Ovary (tissue), 7 donors: ENCODE measurements at regions not wholly inside any gene's neighbourhood (a gene's known extent, or its start where the extent isn't known, plus 50 kb on each side); places are given as distances from the start of the nearest gene placed in this dataset.

Source experiments
- DNase-seq, 5 donors: peaks; one replicate each; pipeline ENCODE4 v3.0.0-alpha.2; 2019 to 2020
- H3K27ac ChIP-seq, 2 donors: fragments of 200-600 bp; one replicate each; pipeline versions ENCODE4 v1.5.1 to v1.8.0; 2019 to 2022
- H3K27me3 ChIP-seq: fragments of 200-600 bp; one replicate; pipeline ENCODE4 v1.8.0; 2022
- H3K36me3 ChIP-seq: fragments of 200-600 bp; sonication (generic); one replicate; pipeline ENCODE4 v1.5.1; 2019
- H3K4me1 ChIP-seq: one replicate; pipeline ENCODE4 v1.8.1; 2013; ENCODE audit warnings: mild to moderate bottlenecking, moderate library complexity; ENCODE audit not compliant: insufficient read depth
- H3K4me3 ChIP-seq: fragments of 200-600 bp; sonication (generic); one replicate; pipeline ENCODE4 v1.5.1; 2017
- H3K9me3 ChIP-seq, 2 donors: fragments of 200-600 bp in 1 of 2; sonication (generic) in 1 of 2; one replicate each; pipeline versions ENCODE4 v1.5.1 to v1.8.1; 2013 to 2019; ENCODE audit warnings: mild to moderate bottlenecking in 1 of 2, moderate library complexity in 1 of 2
- EP300 ChIP-seq: sonication (generic); formaldehyde crosslinking; IDR thresholded peaks from one replicate; pipeline ENCODE4 v1.6.1; 2017; ENCODE audit warnings: antibody characterized with exemption
- POLR2A ChIP-seq: fragments of 450-650 bp; IDR thresholded peaks from one replicate; pipeline ENCODE4 v1.6.1; 2017; ENCODE audit warnings: antibody characterized with exemption, mild to moderate bottlenecking, moderate library complexity
- WGBS, 3 donors: extraction: QIAGEN DNeasy Blood & Tissue Kit in 1 of 3; methylation state at CpG; one replicate each; pipeline versions ENCODE4 v1.1.5 to v1.1.7; 2013 to 2017; 5-methylcytosine and 5-hydroxymethylcytosine counted together
- intact Hi-C, 4 donors: fragments of 100-400 bp; cut with DNase I; formaldehyde crosslinking; loops; one replicate each; pipeline versions ENCODE4 v1.11.0 to v1.15.1; 2022 to 2023
- TF ChIP-seq, protein P1 (sequence below), 3 donors: fragments of 450-650 bp in 2 of 3; fragments of 200-600 bp in 1 of 3; IDR thresholded peaks; one replicate each; pipeline versions ENCODE4 v1.5.1 to v1.8.0; 2016 to 2022; ENCODE audit warnings: antibody characterized with exemption in 3 of 3, mild to moderate bottlenecking in 1 of 3
- donor health status: DM: no; HTN: no; CAD: no; lungs with moderate emphysema.
- donor health status: DM: no; HTN: no; CAD: no.
- donor health status: Bipolar disorder and iron deficiency.
- donor health status: DM: no; HTN: no; CAD: no.
- donor health status: DM: yes; HTN: yes; CAD: no.

DNA sequence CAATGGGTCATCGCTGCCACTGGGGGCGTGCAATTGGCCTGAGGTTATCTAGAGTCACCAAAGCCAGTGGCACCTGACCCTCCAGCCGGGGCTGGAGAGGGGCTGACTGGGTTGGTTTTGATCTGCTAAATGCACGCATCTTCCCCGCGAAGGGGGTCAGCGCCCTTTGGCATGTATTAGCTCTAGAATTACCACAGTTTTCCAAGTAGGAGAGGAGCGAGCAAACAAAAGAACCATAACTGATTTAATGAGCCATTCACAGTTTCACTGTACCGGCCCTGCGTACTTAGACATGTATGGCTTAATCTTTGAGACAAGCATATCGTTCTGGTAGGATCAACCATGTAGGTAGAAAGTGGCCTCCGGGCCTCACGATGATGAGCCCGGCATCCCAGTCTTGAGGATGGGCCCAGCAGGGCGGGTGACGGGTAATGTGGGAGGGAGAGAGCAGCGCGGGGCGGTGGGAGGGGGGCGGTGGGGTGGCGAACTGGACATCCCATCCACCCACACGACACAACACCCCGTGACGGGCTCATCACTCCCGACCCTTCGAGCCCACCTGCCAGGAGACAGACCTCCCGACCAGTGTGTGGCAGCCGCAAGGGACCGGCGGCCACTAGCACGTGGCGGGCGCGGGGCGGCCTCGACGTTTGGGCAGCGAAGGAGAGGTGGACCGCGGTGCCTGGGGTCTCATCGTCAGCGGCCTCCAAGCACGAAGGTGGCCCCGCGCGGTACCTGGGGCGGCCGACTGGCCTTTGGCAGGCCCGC, 1957.5 kb upstream of the DEFB115 start:
- Histone ChIP-seq H3K4me1 (no peaks in the 10 kb centered on the region), H3K9me3 (peaks cover 0 to 8% of the 10 kb centered on the region in 2 donors), H3K4me3 (no peak overlapping the region), H3K27me3 (no peaks in the 10 kb centered on the region), H3K27ac (no peak overlapping the region), H3K36me3 (no peaks in the 10 kb centered on the region)
- intact Hi-C loops = no loop called here
- TF ChIP-seq, protein P1, sequence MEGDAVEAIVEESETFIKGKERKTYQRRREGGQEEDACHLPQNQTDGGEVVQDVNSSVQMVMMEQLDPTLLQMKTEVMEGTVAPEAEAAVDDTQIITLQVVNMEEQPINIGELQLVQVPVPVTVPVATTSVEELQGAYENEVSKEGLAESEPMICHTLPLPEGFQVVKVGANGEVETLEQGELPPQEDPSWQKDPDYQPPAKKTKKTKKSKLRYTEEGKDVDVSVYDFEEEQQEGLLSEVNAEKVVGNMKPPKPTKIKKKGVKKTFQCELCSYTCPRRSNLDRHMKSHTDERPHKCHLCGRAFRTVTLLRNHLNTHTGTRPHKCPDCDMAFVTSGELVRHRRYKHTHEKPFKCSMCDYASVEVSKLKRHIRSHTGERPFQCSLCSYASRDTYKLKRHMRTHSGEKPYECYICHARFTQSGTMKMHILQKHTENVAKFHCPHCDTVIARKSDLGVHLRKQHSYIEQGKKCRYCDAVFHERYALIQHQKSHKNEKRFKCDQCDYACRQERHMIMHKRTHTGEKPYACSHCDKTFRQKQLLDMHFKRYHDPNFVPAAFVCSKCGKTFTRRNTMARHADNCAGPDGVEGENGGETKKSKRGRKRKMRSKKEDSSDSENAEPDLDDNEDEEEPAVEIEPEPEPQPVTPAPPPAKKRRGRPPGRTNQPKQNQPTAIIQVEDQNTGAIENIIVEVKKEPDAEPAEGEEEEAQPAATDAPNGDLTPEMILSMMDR (IDR thresholded peaks at IDR 0.05) = no peak
- TF ChIP-seq EP300 = no peak
- TF ChIP-seq POLR2A = no peak
- DNase-seq = no peak
- 82 to 85% (median 83%) methylated on average over 49 of the region's 49 CpGs for WGBS, 3 donors

DNA sequence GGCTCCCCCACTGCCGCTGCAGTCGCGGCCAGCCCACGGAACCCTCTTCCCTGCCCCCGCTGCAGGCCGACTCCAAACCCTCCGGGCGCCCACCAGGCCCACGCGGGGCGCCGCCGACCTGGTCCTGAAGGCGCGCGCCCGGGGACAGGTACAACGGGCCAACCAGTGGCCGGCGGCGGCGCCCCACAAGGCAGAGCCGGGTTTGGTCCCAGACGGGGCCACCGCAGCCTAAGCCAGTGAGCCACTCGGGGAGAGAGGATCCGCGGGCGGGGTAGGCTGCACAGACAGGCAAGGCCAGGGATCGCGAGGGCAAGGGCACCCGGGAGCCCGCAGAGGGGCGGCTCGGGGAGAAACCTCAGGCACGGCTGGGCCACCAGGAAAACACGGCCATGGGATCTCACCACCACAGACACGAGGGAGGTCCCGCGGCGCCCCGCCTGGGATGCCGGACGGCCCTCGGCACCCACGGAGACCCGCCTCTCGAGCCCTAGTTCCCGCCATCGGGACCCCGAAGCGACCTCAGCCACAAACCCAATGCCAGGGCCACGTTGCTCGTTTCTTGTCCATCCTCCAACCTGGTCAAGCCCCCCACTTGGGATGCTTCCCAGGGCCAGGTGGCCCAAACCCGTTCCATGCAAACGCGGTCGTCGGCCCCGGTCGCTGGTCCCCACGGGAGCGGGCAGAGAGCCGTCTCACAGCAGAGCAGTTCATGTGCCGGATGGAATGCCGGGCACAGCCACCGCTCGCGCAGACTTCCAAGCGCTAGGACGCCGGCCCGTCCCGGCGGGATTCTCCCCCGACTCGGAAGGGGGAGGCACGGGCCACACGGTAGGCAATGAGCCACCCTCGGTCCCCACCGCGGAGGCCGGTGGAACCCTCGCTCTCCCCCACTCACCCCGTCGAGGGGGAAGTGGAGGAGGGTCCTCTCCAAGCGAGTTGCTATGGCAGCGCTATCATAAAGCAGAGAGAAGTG, 1956.6 kb upstream of the DEFB115 start:
- DNase-seq = no peak
- H3K4me1 ChIP-seq = no peaks in the 10 kb centered on the region

DNA sequence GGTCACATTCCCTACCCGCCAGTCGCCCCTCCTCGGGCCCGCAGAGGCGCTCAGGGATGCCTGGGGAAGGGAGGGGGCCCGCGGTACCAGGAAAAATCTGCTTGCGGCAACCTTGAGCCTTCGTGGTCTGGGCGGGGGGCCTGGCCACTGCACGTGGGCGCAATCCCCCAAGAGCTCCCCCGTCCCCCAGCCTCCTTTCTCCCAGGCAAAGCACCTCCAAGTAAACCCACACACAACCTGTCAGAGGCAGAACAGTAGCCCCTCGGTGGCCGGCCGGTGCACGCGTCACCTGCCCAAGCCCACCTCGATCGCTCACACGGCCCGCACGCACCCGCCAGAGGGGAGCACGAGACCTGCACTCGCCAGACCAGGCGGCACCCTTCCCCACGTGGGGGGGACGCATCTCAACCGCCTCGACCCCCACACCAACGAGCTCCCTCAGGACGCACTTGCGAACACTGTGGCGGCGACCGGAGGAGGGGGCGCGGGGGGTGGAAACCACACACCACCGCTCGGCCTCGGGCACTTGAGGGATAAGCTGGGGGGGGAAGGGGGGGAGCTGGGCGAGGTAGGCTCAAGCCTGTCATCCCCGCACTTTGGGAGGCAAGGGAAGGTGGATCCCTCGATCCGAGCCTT, 1955.7 kb upstream of the DEFB115 start:
- H3K27ac ChIP-seq = no peak overlapping the region
- peak in 1 of 5 donors; percentile 24 for DNase-seq
- TF ChIP-seq POLR2A = no peak
- TF ChIP-seq, protein P1 (IDR thresholded peaks at IDR 0.05) = no peak
- no peak for TF ChIP-seq EP300
- intact Hi-C loops = no loop called here
- H3K4me3 ChIP-seq = no peak overlapping the region
- H3K36me3 ChIP-seq = no peaks in the 10 kb centered on the region
- no peaks in the 10 kb centered on the region for H3K27me3 ChIP-seq
- 85 to 86% (median 86%) methylated on average over 46 of the region's 46 CpGs for whole genome bisulfite sequencing, 3 donors
- no peaks in the 10 kb centered on the region for H3K4me1 ChIP-seq
- H3K9me3 ChIP-seq = peaks cover 0 to 8% of the 10 kb centered on the region in 2 donors

More for the DNA sequence above, 1956.6 kb upstream of the DEFB115 start:
- H3K27me3 ChIP-seq = no peaks in the 10 kb centered on the region
- intact Hi-C loops = no loop called here
- TF ChIP-seq POLR2A = no peak
- no peak for TF ChIP-seq EP300
- TF ChIP-seq, protein P1 (IDR thresholded peaks at IDR 0.05) = no peak
- H3K27ac ChIP-seq = no peak overlapping the region
- peaks cover 0 to 8% of the 10 kb centered on the region in 2 donors for H3K9me3 ChIP-seq
- H3K4me3 ChIP-seq = no peak overlapping the region
- 80 to 81% (median 81%) methylated on average over 88 of the region's 88 CpGs for WGBS, 3 donors
- no peaks in the 10 kb centered on the region for H3K36me3 ChIP-seq

DNA sequence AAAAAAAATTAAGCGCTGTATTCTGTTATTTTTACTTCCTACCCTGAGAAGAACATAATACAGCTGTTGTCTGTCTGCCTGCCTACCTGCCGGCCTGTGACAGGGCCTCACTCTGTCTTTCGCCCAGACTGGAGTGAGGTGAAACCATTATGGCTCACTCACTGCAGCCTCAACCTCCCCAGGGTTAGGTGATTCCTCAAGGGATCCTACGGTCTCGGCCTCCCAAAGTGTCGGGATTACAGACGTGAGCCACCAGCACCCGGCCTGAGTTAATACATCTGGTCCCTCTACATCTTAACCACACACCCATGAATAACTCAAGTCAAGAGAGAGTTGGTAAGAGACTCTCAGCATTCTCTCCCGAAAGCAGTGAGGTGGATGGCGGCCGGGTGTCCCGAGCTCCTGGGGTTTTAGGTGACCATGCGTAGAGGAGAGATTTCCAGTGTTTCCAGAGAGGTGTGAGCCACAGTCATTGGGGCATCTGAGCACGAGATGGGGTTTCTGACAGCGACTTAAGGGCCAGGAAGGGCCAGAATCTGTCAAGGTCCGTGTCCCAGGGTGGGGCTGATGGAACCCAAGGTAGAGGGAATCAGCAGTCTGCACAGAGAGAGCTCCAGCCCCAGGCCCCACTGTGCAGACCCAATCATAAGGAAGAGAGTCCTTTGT, 1954.4 kb upstream of the DEFB115 start:
- Histone ChIP-seq H3K9me3 (peaks cover 0 to 8% of the 10 kb centered on the region in 2 donors), H3K27ac (no peak overlapping the region), H3K27me3 (no peaks in the 10 kb centered on the region), H3K4me3 (no peak overlapping the region), H3K36me3 (no peaks in the 10 kb centered on the region), H3K4me1 (no peaks in the 10 kb centered on the region)
- no peak for TF ChIP-seq POLR2A
- no peak for TF ChIP-seq EP300
- TF ChIP-seq, protein P1 (IDR thresholded peaks at IDR 0.05) = no peak
- DNase-seq = no peak
- intact Hi-C loops = no loop called here
- WGBS, 3 donors = 73 to 76% (median 75%) methylated on average over 16 of the region's 16 CpGs
